MM.1S (cell line): ENCODE measurements at regions not wholly inside any gene's neighbourhood (a gene's known extent, or its start where the extent isn't known, plus 50 kb on each side); places are given as distances from the start of the nearest gene placed in this dataset.

Experiments used
- DNase-seq: peaks from one replicate; pipeline ENCODE4 v3.0.0-alpha.2; 2015
- H2AFZ ChIP-seq: fragments of 300-600 bp; sonication (generic); 2 replicates; pipeline ENCODE4 v1.6.0; 2016; ENCODE audit warnings: antibody characterized with exemption, low read length
- H3F3A ChIP-seq: fragments of 300-600 bp; sonication (generic); 2 replicates; pipeline ENCODE4 v1.6.1; 2016; ENCODE audit warnings: mild to moderate bottlenecking, antibody characterized with exemption, low read length, moderate library complexity, mixed read lengths; ENCODE audit not compliant: insufficient read depth
- H3K27ac ChIP-seq: fragments of 300-600 bp; sonication (generic); 2 replicates; pipeline ENCODE4 v1.5.1; 2016; ENCODE audit warnings: mild to moderate bottlenecking, low read length
- H3K27me3 ChIP-seq: fragments of 300-600 bp; sonication (generic); replicated peaks from 2 replicates; pipeline ENCODE4 v1.6.0; 2016; ENCODE audit warnings: low read length; ENCODE audit not compliant: insufficient read depth
- H3K36me3 ChIP-seq: fragments of 300-600 bp; sonication (generic); replicated peaks from 2 replicates; pipeline ENCODE4 v1.6.1; 2016; ENCODE audit warnings: mild to moderate bottlenecking, low read length, mixed read lengths; ENCODE audit not compliant: insufficient read depth
- H3K4me1 ChIP-seq: fragments of 300-600 bp; sonication (generic); 2 replicates; pipeline ENCODE4 v1.6.1; 2016; ENCODE audit warnings: low read length, mixed read lengths
- H3K4me2 ChIP-seq: fragments of 300-600 bp; sonication (generic); 2 replicates; pipeline ENCODE4 v1.6.0; 2016; ENCODE audit warnings: low read depth, low read length
- H3K4me3 ChIP-seq: fragments of 300-600 bp; sonication (generic); 2 replicates; pipeline ENCODE4 v1.5.1; 2016; ENCODE audit warnings: low read length, mixed read lengths
- H3K79me2 ChIP-seq: fragments of 300-600 bp; sonication (generic); 2 replicates; pipeline ENCODE4 v1.6.1; 2016; ENCODE audit warnings: mixed run types, low read length, mixed read lengths
- H3K9ac ChIP-seq: fragments of 300-600 bp; sonication (generic); 2 replicates; pipeline ENCODE4 v1.6.1; 2016; ENCODE audit warnings: low read length, mixed read lengths
- H3K9me2 ChIP-seq: fragments of 300-600 bp; sonication (generic); replicated peaks from 2 replicates; pipeline ENCODE4 v1.6.1; 2016; ENCODE audit warnings: mild to moderate bottlenecking, low read length, mixed read lengths; ENCODE audit not compliant: insufficient read depth
- H3K9me3 ChIP-seq: fragments of 300-600 bp; sonication (generic); replicated peaks from 2 replicates; pipeline ENCODE4 v1.6.1; 2016; ENCODE audit warnings: mild to moderate bottlenecking, low read length, mixed read lengths; ENCODE audit not compliant: insufficient read depth
- H4K20me1 ChIP-seq: fragments of 300-600 bp; sonication (generic); 2 replicates; pipeline ENCODE4 v1.6.1; 2016; ENCODE audit warnings: mild to moderate bottlenecking, low read length, moderate library complexity, mixed read lengths; ENCODE audit not compliant: insufficient read depth
- EZH2 ChIP-seq: fragments of 300-600 bp; sonication (generic); optimal IDR thresholded peaks from 2 replicates; pipeline ENCODE3; 2017; ENCODE audit warnings: low read depth, mild to moderate bottlenecking, antibody characterized with exemption, low read length, mixed read lengths
- EZH2phosphoT487 ChIP-seq: fragments of 300-600 bp; sonication (generic); IDR thresholded peaks from 2 replicates; pipeline ENCODE4 v1.6.1; 2018; ENCODE audit warnings: antibody characterized with exemption, low read length
- TF ChIP-seq, protein P1 (sequence below): fragments of 300-600 bp; sonication (generic); IDR thresholded peaks from 2 replicates; pipeline ENCODE4 v1.5.1; 2016; ENCODE audit warnings: antibody characterized with exemption, low read length, mixed read lengths

DNA sequence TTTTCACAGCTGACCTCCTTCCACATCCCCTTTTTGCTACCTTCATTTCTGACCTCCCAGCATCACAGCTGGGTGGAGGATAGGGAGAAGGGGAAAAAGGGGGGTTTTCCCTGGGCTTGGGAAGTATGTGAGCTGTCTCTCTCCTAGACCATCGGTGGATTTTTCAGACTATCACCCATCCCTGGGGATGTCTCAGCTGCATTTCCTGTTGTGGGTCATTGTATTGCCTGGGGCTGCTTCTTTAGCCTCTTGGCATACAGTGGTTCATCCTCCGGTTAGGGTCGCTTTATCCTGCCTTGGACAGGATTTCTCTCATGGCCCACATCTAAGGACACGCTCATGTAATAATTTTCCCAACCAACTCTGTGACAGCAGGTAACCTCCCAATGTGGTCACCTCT is 142.5 kb upstream of the ARG1 start:
- Histone ChIP-seq H3K27me3 (no peaks in the 10 kb centered on the region), H3K4me2 (no peak overlapping the region), H3K4me3 (no peak overlapping the region), H3K27ac (no peak overlapping the region), H3K9me3 (no peaks in the 10 kb centered on the region), H2AFZ (no peak overlapping the region), H3K79me2 (no peaks in the 10 kb centered on the region), H3K4me1 (no peaks in the 10 kb centered on the region), H3K36me3 (no peaks in the 10 kb centered on the region), H3K9ac (no peak overlapping the region), H4K20me1 (no peaks in the 10 kb centered on the region), H3F3A (no peaks in the 10 kb centered on the region), H3K9me2 (no peaks in the 10 kb centered on the region)
- DNase-seq: no peak
- TF ChIP-seq EZH2phosphoT487: no peak
- TF ChIP-seq, protein P1, sequence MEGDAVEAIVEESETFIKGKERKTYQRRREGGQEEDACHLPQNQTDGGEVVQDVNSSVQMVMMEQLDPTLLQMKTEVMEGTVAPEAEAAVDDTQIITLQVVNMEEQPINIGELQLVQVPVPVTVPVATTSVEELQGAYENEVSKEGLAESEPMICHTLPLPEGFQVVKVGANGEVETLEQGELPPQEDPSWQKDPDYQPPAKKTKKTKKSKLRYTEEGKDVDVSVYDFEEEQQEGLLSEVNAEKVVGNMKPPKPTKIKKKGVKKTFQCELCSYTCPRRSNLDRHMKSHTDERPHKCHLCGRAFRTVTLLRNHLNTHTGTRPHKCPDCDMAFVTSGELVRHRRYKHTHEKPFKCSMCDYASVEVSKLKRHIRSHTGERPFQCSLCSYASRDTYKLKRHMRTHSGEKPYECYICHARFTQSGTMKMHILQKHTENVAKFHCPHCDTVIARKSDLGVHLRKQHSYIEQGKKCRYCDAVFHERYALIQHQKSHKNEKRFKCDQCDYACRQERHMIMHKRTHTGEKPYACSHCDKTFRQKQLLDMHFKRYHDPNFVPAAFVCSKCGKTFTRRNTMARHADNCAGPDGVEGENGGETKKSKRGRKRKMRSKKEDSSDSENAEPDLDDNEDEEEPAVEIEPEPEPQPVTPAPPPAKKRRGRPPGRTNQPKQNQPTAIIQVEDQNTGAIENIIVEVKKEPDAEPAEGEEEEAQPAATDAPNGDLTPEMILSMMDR: no peak

DNA sequence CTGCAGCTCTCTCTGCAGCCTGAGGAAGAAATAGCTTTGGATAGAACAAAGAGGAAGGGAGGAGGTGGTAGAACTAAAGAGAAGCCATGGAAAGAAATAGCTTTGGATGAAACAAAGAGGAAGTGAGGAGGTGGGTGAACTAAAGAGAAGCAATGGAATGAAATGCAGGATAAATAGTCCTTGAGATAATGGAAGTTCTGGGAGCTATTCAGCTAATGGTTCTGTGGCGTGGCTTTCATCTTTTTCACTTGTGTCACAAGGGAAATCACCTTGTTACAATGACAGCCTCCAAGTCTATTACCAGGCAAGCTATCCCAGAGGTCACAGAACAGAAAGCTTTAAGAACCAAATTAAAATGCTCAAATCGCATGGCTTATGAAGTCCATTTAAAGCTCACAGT is 141.3 kb upstream of the ARG1 start:
- H2AFZ ChIP-seq: no peak overlapping the region
- no peaks in the 10 kb centered on the region for H3K79me2 ChIP-seq
- no peaks in the 10 kb centered on the region for H3F3A ChIP-seq
- TF ChIP-seq EZH2: no peak
- no peak for TF ChIP-seq EZH2phosphoT487
- TF ChIP-seq, protein P1: no peak
- no peak overlapping the region for H3K27ac ChIP-seq
- no peaks in the 10 kb centered on the region for H3K9me2 ChIP-seq
- H4K20me1 ChIP-seq: no peaks in the 10 kb centered on the region
- no peaks in the 10 kb centered on the region for H3K4me1 ChIP-seq
- no peak overlapping the region for H3K4me2 ChIP-seq
- H3K9me3 ChIP-seq: no peaks in the 10 kb centered on the region
- H3K27me3 ChIP-seq: no peaks in the 10 kb centered on the region
- no peaks in the 10 kb centered on the region for H3K36me3 ChIP-seq
- no peak overlapping the region for H3K9ac ChIP-seq
- H3K4me3 ChIP-seq: no peak overlapping the region
- DNase-seq: no peak

DNA sequence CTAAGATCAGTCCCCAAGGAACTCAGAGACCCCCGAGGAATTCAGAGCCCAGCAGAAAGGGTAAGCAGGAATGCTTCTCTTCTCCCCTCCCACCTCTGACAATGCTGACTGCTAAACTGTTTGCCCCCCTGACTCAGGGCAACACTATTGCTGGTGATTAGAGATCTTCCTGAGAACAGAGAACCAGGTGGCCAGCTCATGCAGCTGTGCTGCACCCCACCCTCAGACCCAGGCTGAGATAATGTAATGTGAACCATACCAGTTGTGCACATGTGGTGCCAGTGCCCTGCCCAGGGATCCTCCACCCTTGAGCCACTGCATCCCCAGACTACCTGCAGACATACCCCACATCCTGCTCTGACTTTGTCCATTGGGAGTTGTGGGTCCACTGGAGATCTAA is 139.1 kb upstream of the ARG1 start:
- no peaks in the 10 kb centered on the region for H4K20me1 ChIP-seq
- H3K9me3 ChIP-seq: no peaks in the 10 kb centered on the region
- no peaks in the 10 kb centered on the region for H3K79me2 ChIP-seq
- no peak overlapping the region for H3K27ac ChIP-seq
- H3K4me2 ChIP-seq: no peak overlapping the region
- no peak for TF ChIP-seq EZH2phosphoT487
- TF ChIP-seq EZH2: no peak
- TF ChIP-seq, protein P1: no peak
- no peak for DNase-seq
- no peak overlapping the region for H2AFZ ChIP-seq
- H3K9ac ChIP-seq: no peak overlapping the region
- H3K27me3 ChIP-seq: no peaks in the 10 kb centered on the region
- no peaks in the 10 kb centered on the region for H3K4me1 ChIP-seq
- no peaks in the 10 kb centered on the region for H3F3A ChIP-seq
- H3K4me3 ChIP-seq: no peak overlapping the region
- H3K36me3 ChIP-seq: no peaks in the 10 kb centered on the region
- no peaks in the 10 kb centered on the region for H3K9me2 ChIP-seq
